Activated naive CD8-positive, alpha-beta T cell (primary cell): ENCODE measurements at regions not wholly inside any gene's neighbourhood (a gene's known extent, or its start where the extent isn't known, plus 50 kb on each side); places are given as distances from the start of the nearest gene placed in this dataset.

Source experiments
- H3K27ac Mint-ChIP-seq: one replicate; pipeline ENCODE4 v1.8.0; 2021; ENCODE audit warnings: mixed read lengths
- H3K27me3 Mint-ChIP-seq: one replicate; pipeline ENCODE4 v1.8.0; 2021; ENCODE audit warnings: mixed read lengths
- H3K36me3 Mint-ChIP-seq: one replicate; pipeline ENCODE4 v1.8.0; 2021; ENCODE audit warnings: mixed read lengths
- H3K4me1 Mint-ChIP-seq: one replicate; pipeline ENCODE4 v1.8.0; 2021; ENCODE audit warnings: low read depth, mixed read lengths
- H3K4me3 Mint-ChIP-seq: one replicate; pipeline ENCODE4 v1.8.0; 2021; ENCODE audit warnings: mild to moderate bottlenecking, mixed read lengths
- H3K9me3 Mint-ChIP-seq: one replicate; pipeline ENCODE4 v1.8.0; 2021; ENCODE audit warnings: low read depth, mixed read lengths

DNA sequence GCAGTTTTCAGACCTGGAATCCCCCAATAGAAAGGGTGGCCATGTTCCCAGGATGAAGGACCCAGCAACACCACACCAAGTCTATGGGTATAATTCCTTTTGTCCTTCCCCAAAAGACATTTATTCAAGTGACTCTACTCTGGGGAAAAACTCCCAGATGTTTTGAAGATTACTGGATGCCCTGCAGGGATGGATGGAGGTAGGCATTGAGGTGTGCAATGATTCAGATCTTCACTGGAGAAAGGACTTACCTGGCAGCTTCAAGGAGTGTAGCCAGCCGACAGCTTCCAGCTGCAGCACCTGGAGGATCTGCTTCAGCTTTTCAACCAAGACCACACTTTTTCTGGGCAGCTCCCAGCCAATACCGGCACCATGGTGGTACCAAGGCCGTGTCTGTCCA lies 172.0 kb downstream of the BAMBI start:
- Mint-ChIP-seq H3K9me3 (peaks cover 3% of the 10 kb centered on the region), H3K27me3 (peaks cover 14% of the 10 kb centered on the region), H3K4me3 (no peak overlapping the region), H3K36me3 (no peaks in the 10 kb centered on the region), H3K27ac (no peak overlapping the region), H3K4me1 (no peaks in the 10 kb centered on the region)

DNA sequence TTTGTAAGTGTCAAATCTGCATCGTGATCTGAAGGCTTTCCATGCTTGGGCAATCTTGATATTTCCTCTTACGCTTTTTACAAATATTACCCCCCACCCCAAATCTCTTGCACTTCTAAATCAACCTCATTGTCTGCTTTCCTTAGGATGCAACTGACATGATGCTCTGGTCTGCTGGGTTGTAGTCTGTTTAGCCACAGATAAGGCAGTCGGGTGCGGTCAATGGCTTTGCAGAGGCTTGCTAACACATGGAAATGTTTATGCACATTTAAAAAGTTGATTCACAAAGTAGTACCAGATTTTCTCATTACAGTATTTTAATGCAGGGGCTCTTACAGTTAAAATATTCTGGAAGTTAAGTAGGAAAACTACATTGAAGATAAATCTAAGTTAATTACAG lies 172.5 kb downstream of the BAMBI start:
- H3K4me3 Mint-ChIP-seq = no peak overlapping the region
- H3K27ac Mint-ChIP-seq = no peak overlapping the region
- H3K4me1 Mint-ChIP-seq = no peaks in the 10 kb centered on the region
- no peaks in the 10 kb centered on the region for H3K36me3 Mint-ChIP-seq
- H3K27me3 Mint-ChIP-seq = peaks cover 14% of the 10 kb centered on the region
- peaks cover 3% of the 10 kb centered on the region for H3K9me3 Mint-ChIP-seq

DNA sequence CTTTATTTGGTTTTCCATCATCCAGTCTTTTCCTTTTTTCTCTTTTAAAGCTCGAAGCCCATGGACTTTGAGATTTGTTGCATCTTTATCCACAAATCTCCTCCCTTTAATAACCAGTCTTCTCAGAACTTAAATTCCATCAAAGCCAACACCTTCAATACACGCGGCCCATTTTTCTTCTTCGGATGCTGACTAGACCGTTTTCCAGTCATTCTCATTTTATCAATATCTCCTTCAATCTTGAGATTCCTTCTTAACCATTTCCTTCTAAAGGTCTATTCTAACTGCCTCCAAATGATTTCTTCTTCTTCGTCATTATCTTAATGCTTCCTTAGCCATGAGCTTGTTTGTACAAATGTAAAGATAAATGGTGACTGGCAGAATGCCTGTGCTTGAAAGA lies 173.5 kb downstream of the BAMBI start:
- peaks cover 14% of the 10 kb centered on the region for H3K27me3 Mint-ChIP-seq
- no peak overlapping the region for H3K27ac Mint-ChIP-seq
- no peak overlapping the region for H3K4me3 Mint-ChIP-seq
- H3K4me1 Mint-ChIP-seq = no peaks in the 10 kb centered on the region
- peaks cover 3% of the 10 kb centered on the region for H3K9me3 Mint-ChIP-seq
- no peaks in the 10 kb centered on the region for H3K36me3 Mint-ChIP-seq

DNA sequence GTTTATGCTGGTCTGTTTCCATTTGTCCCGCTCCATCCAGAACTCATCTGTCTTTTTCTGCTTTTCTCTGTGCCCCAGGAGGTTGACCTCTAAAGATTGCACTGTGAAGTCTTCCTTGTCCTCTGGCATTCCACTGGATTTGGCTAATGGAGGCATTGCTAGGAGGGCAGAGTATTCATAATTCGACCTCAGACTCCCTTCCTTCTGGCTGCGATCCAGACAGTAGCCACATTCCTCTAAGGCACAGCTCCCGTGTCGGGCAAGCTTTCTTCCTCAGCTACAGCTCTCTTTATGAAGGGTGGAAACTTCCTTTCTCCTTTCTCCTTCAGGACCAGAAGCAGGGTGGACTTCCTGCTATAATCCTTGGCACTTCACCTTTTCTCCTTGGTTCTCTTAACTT lies 175.9 kb downstream of the BAMBI start:
- H3K4me1 Mint-ChIP-seq = no peaks in the 10 kb centered on the region
- H3K27me3 Mint-ChIP-seq = peaks cover 8% of the 10 kb centered on the region
- no peak overlapping the region for H3K4me3 Mint-ChIP-seq
- no peaks in the 10 kb centered on the region for H3K36me3 Mint-ChIP-seq
- H3K27ac Mint-ChIP-seq = no peak overlapping the region
- peaks cover 3% of the 10 kb centered on the region for H3K9me3 Mint-ChIP-seq

DNA sequence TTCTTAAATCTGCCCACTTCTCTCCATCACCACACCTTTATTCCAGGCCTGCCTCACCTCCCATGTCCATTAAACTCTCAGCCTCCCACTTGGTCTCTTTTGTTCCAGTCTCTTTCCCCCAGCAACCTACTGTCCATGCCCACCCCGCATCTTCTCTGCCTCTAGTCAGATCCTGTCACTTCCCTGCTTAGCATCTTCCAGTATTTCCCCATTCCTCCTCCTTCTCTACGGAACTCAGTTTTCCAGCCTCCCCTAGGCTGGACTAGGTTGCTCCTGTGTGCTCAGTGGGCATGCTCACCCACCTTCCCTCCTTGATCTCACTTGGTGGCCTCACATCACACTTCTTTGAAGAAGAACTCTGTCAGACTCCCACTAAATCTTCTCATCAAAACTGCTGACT lies 179.8 kb downstream of the BAMBI start:
- Mint-ChIP-seq H3K27me3 (peaks cover 7% of the 10 kb centered on the region), H3K36me3 (no peaks in the 10 kb centered on the region), H3K9me3 (no peaks in the 10 kb centered on the region), H3K4me1 (no peaks in the 10 kb centered on the region), H3K27ac (no peak overlapping the region), H3K4me3 (no peak overlapping the region)

DNA sequence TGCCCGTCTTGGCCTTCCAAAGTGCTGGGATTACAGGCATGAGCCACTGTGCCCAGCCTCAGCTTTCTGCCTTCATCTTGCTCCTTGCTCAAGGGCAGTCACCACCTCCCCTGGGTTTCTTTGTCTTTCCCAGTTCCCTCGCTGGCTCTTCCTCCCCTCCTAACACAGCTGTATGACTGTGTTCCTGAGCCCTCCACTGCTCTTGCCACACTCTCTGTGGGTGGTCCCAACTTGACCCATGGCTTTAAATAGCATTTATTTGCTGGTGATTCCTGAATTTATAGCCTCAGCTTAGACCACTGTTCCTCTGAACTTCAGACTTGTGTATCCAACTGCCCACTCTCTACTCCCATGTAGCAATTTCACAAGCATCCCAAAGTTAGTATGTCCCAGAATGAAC lies 181.3 kb downstream of the BAMBI start:
- Mint-ChIP-seq H3K27me3 (peaks cover 9% of the 10 kb centered on the region), H3K9me3 (no peaks in the 10 kb centered on the region), H3K27ac (no peak overlapping the region), H3K4me1 (no peaks in the 10 kb centered on the region), H3K4me3 (no peak overlapping the region), H3K36me3 (no peaks in the 10 kb centered on the region)

DNA sequence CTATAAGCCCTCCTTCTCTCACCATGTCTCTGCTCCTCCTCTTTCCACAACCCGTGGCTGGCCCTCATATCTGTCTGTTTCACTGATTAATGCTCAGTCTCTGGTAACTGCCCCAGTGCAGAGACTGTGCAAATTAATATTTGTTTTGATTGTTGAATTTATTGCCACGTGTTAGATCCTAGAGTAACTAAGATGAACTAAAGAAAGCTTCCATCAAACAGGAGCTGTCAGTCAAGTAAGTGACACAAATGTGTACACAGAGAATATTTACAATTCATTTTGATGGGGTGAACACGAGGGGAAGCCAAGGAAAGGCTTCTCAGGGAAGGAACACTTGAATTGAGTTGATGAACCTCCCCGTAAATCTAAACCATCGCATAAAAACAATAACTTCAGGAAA lies 182.5 kb downstream of the BAMBI start:
- Mint-ChIP-seq H3K27ac (no peak overlapping the region), H3K4me1 (no peaks in the 10 kb centered on the region)

DNA sequence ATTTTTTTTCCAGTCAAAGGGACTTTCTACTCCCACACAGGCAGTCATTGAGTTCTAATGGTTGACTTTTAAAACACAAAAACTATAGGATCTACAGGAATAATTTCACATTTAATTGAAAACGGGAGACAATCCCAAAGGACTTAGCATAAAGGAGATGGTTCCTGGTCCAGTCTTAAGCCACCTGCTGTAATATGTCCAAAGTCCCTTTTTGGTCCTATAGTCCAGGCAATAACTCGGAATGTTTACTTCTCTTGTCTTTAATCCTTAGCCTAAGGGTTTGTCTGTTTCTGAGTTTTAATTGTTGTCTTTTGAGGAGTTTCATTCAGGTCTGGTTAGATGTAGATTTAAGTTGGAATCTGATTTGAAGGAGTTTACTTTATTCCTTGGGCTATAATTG lies 184.9 kb downstream of the BAMBI start:
- Mint-ChIP-seq H3K4me1 (no peaks in the 10 kb centered on the region), H3K4me3 (no peak overlapping the region), H3K27ac (no peak overlapping the region), H3K9me3 (no peaks in the 10 kb centered on the region), H3K36me3 (no peaks in the 10 kb centered on the region), H3K27me3 (peaks cover 11% of the 10 kb centered on the region)

More for the DNA sequence above, 182.5 kb downstream of the BAMBI start:
- no peaks in the 10 kb centered on the region for H3K36me3 Mint-ChIP-seq
- peaks cover 9% of the 10 kb centered on the region for H3K27me3 Mint-ChIP-seq
- no peaks in the 10 kb centered on the region for H3K9me3 Mint-ChIP-seq
- H3K4me3 Mint-ChIP-seq = no peak overlapping the region

DNA sequence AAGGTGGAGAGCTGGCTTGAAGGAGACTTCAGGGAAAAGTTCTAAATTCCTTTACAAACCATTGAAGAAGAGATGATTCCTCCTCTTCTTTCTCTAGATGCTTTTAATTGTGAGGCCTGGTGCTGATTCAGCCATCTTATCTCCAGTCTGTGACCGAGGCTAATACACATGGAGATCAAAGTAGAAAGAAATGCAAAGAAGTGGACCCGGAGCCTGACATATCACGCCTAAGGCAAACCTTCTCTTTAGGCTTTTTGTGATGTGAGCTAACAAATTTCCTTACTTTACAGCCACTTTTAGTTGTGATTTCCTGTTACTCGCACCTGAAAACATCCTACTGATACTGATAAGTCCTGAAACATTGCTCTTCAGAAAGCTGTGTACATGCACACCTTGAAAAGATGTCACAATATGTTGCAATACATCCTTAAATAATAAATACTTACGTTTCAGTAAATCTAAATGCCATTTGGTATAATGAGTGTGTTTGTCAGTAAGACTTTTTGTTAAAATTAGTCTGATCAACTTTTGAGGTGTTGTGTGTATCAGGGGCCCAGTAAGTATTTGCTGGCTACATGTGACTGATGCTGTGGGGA lies 192.4 kb downstream of the BAMBI start:
- Mint-ChIP-seq H3K9me3 (no peaks in the 10 kb centered on the region), H3K4me1 (no peaks in the 10 kb centered on the region), H3K27me3 (peaks cover 2% of the 10 kb centered on the region), H3K27ac (no peak overlapping the region), H3K4me3 (no peak overlapping the region), H3K36me3 (no peaks in the 10 kb centered on the region)

DNA sequence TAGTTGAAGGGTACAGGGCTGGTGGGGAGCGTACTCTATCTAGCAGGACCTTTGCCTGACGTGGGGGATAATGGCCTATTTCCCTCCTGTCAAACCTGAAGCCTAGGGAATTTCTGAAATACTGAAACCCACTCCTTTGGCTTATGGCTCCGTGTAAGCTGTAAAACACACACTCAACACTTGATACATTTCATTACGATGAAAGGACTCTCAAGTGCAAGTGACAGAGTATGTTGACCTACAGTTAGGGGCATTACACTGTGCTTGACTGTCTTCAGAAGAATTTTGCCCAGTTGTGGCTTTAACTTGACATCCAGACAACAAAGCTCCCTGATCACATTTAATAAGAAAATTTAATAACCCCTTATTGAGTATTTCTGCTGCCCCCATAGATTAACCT lies 194.3 kb downstream of the BAMBI start:
- Mint-ChIP-seq H3K36me3 (no peaks in the 10 kb centered on the region), H3K4me1 (no peaks in the 10 kb centered on the region), H3K27ac (no peak overlapping the region), H3K9me3 (no peaks in the 10 kb centered on the region), H3K27me3 (peaks cover 2% of the 10 kb centered on the region), H3K4me3 (no peak overlapping the region)

DNA sequence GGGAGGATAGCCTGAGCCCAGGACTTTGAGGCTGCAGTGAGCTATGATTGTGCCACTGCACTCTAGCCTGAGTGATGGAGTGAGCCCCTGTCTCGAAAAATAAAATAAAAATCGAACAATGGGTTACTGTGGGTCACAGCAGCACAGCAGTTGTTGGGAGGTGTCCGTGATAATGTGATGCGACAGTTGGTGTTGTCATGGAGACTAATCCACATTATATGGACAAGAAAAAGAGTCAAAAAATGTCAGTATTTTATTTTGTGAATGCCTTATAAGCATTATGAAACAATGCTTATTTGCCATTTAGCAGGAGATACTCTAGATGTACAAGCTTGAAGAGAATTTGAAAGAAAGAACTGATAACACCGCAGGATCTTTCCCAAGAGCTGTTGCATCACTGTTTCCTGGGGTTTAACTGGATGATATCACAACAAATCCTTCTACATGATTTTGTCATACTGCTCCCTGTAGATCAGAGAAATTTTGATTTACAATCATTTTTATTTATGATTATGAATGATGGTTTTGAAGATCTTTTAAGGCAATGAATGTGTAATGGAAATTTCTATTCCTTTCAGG lies 195.4 kb downstream of the BAMBI start:
- Mint-ChIP-seq H3K4me3 (no peak overlapping the region), H3K27me3 (peaks cover 2% of the 10 kb centered on the region)

DNA sequence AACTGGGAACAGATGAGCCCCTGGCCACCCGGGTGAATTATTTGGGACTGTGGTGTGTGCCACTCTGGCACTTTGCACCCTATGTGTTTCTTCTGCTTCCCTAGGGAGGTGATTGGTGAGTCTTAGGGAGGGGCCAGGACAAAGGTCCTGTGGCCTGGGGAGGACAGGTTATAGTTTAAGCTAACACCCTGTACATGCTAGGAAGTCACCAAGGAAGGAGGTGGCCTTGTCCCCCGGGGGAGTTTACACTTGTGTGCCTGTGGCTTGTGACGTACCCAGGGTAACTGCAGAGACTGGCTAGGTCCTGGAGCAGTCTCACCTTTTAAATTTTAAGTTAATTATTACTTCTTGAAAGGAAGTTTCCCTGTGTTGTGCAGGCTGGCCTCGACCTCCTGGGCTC lies 196.2 kb downstream of the BAMBI start:
- H3K4me3 Mint-ChIP-seq = no peak overlapping the region
- H3K36me3 Mint-ChIP-seq = no peaks in the 10 kb centered on the region
- peaks cover 4% of the 10 kb centered on the region for H3K27me3 Mint-ChIP-seq
- H3K9me3 Mint-ChIP-seq = no peaks in the 10 kb centered on the region
- no peaks in the 10 kb centered on the region for H3K4me1 Mint-ChIP-seq
- H3K27ac Mint-ChIP-seq = no peak overlapping the region

More for the DNA sequence above, 195.4 kb downstream of the BAMBI start:
- Mint-ChIP-seq H3K27ac (no peak overlapping the region), H3K36me3 (no peaks in the 10 kb centered on the region), H3K4me1 (no peaks in the 10 kb centered on the region), H3K9me3 (no peaks in the 10 kb centered on the region)

DNA sequence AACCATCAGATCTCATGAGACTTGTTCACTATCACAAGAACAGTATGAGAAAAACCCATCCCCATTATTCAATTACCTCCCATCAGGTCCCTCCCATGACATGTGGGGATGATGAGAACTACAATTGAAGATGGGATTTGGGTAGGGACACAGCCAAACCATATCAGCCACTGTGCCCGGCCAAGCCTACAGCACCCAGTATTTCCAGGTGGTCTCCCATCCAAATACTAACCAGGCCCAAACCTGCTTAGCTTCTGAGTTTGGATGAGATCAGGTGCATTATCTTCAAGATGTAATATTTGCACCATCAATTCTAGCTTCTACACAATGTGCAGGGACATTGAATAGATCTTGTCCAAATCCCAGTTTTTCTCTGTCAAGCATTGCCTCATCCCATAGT lies 196.9 kb downstream of the BAMBI start:
- Mint-ChIP-seq H3K36me3 (no peaks in the 10 kb centered on the region), H3K9me3 (no peaks in the 10 kb centered on the region), H3K4me3 (no peak overlapping the region), H3K4me1 (no peaks in the 10 kb centered on the region), H3K27ac (no peak overlapping the region), H3K27me3 (peaks cover 4% of the 10 kb centered on the region)

DNA sequence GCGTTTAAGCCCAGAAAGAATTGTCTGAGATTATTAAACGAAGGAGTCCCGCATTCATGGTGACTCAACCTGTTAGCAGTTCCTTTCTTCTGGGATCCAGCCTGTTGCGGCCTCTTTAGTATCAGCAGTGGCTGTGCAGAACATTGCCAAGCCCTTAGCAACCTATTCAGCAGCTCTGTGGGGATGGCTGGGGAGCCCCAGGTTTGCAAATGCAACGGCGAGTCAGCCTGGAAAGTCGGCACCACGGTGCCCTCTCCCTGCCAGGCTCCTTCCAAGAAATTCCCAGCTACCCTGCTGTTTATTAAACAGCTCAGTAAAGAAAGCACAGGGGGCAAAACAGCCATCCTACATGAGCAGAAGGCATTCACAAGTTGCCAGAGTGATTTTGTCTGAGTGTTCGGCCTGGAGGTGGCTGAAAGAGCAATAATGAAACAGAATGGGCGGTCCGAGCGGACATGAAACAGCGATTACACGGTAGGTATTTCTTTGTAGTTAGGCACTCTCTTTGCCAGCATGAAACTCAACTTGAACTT lies 198.3 kb downstream of the BAMBI start:
- Mint-ChIP-seq H3K27me3 (peaks cover 4% of the 10 kb centered on the region), H3K4me3 (no peak overlapping the region), H3K9me3 (no peaks in the 10 kb centered on the region), H3K4me1 (no peaks in the 10 kb centered on the region), H3K36me3 (no peaks in the 10 kb centered on the region), H3K27ac (no peak overlapping the region)

DNA sequence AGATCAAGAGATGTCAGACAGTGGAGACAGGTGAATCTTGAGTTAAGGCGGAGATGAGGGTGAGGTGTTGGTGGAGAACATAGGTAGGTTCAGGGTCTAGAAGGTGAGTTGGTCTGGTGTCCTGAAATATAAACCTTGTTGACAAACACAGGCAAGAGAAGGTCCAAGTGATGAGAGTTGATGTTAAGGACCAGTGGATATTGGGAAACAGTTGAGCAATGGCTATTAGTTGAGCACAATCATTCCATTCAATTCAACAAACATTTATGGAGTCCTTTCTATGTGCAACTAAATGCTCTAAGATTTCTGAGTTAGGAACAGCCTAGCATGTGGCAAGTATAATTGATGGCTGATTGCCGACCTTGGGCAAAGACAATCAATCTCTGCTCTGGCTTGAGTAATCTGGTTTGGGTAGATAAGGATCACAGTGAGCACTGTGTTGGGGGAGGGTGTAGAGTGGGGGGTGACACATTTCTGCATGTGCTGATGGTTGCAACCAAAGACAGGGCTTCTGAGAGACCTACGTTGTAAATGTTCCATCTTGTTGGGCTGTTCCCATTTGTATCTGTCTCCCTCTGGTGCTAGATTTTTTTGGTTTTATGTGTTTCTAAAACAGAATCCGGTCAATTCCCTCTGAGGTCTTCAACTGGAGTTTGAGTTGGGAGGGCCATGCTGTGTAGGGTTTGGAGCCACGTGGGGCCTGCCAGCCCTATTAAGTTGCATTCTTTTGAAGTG lies 201.1 kb downstream of the BAMBI start:
- no peaks in the 10 kb centered on the region for H3K9me3 Mint-ChIP-seq
- H3K27ac Mint-ChIP-seq = no peak overlapping the region
- H3K36me3 Mint-ChIP-seq = no peaks in the 10 kb centered on the region
- H3K4me1 Mint-ChIP-seq = no peaks in the 10 kb centered on the region
- peaks cover 5% of the 10 kb centered on the region for H3K27me3 Mint-ChIP-seq
- H3K4me3 Mint-ChIP-seq = no peak overlapping the region
